ENCODE measurements at regions not wholly inside any gene's neighbourhood (a gene's known extent, or its start where the extent isn't known, plus 50 kb on each side); places are given as distances from the start of the nearest gene placed in this dataset.

GRCh38 chr22:26783885-26784284 lies 126.5 kb downstream of the MIAT start:
- Histone ChIP-seq H3K4me1 (ENCODE audit: control insufficient read depth, insufficient read depth, low read length) (no peaks in the 10 kb centered on the region), H3K27ac (ENCODE audit: low read length) (no peak overlapping the region), H3K36me3 (ENCODE audit: control insufficient read depth in 2 of 2, insufficient read depth in 2 of 2, low read length in 2 of 2) (peaks cover 12% of the 10 kb centered on the region in 2 donors), H3K9ac (ENCODE audit: low read length in 2 of 2) (no peak overlapping the region), H3K9me3 (ENCODE audit: control insufficient read depth in 2 of 2, low read length in 2 of 2) (peaks cover 4% of the 10 kb centered on the region in 2 donors), H3K27me3 (ENCODE audit: control insufficient read depth in 1 of 2, insufficient read depth in 2 of 2, low read length in 2 of 2) (no peaks in the 10 kb centered on the region), H3K4me3 (ENCODE audit: low read length in 2 of 2) (no peak overlapping the region)

DNA sequence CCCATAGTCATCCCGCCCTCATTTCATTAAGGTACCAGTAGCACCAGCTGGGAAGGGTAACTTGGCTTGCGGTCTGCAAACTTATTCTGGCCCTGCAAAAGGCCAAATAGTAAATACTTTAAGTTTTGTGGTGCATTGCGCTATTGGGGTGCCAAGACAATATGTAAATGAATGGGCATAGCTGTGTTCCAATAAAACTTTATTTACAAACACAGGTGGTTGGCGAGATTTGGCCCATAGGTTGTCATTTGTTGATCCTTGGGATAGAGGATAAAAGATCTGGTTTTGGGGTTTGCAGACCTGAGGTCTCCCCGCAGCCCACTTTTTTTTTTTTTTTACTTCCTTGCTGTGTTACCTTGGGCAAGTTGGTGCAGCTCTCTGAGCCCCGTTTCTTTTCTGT lies 127.4 kb downstream of the MIAT start:
- Histone ChIP-seq H3K9ac (ENCODE audit: low read length in 2 of 2) (no peak overlapping the region), H3K9me3 (ENCODE audit: control insufficient read depth in 2 of 2, low read length in 2 of 2) (peaks cover 2 to 4% of the 10 kb centered on the region in 2 donors), H3K27ac (ENCODE audit: low read length) (no peak overlapping the region), H3K27me3 (ENCODE audit: control insufficient read depth in 1 of 2, insufficient read depth in 2 of 2, low read length in 2 of 2) (no peaks in the 10 kb centered on the region), H3K4me3 (ENCODE audit: low read length in 2 of 2) (no peak overlapping the region), H3K4me1 (ENCODE audit: control insufficient read depth, insufficient read depth, low read length) (no peaks in the 10 kb centered on the region), H3K36me3 (ENCODE audit: control insufficient read depth in 2 of 2, insufficient read depth in 2 of 2, low read length in 2 of 2) (peaks cover 7 to 10% of the 10 kb centered on the region in 2 donors)

- peaks cover 0 to 3% of the 10 kb centered on the region in 2 donors for H3K36me3 ChIP-seq (ENCODE audit: control insufficient read depth in 2 of 2, insufficient read depth in 2 of 2, low read length in 2 of 2)
- no peak overlapping the region for H3K9ac ChIP-seq (ENCODE audit: low read length in 2 of 2)
Measured at GRCh38 chr22:26785932-26786331, 128.5 kb downstream of the MIAT start.

DNA sequence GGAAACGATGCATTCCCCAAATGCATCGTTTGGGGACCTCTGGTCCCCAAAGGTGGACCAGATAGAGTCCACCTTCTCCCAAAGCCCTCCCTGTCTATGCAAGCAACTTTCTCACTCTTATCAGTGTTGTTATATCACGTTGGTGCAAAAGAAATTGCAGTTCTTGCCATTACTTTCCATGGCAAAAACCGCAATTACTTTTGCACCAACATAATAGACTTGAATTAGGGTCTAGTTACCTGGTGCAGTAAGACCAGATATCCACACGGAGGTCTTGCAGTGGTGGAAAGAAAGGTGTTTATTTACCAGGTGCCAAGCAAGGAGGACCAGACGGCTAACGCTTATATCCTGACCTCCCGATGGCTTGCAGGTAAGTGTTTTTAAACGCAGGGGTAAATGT lies 129.0 kb downstream of the MIAT start:
- Histone ChIP-seq H3K4me1 (ENCODE audit: control insufficient read depth, insufficient read depth, low read length) (no peaks in the 10 kb centered on the region), H3K36me3 (ENCODE audit: control insufficient read depth in 2 of 2, insufficient read depth in 2 of 2, low read length in 2 of 2) (peaks cover 0 to 7% of the 10 kb centered on the region in 2 donors), H3K27me3 (ENCODE audit: control insufficient read depth in 1 of 2, insufficient read depth in 2 of 2, low read length in 2 of 2) (no peaks in the 10 kb centered on the region)

More at GRCh38 chr22:26785932-26786331, 128.5 kb downstream of the MIAT start:
- H3K27me3 ChIP-seq (ENCODE audit: control insufficient read depth in 1 of 2, insufficient read depth in 2 of 2, low read length in 2 of 2), result no peaks in the 10 kb centered on the region
- H3K4me1 ChIP-seq (ENCODE audit: control insufficient read depth, insufficient read depth, low read length), result no peaks in the 10 kb centered on the region
- H3K27ac ChIP-seq (ENCODE audit: low read length), result no peak overlapping the region
- H3K9me3 ChIP-seq (ENCODE audit: control insufficient read depth in 2 of 2, low read length in 2 of 2), result no peaks in the 10 kb centered on the region
- no peak overlapping the region for H3K4me3 ChIP-seq (ENCODE audit: low read length in 2 of 2)

DNA sequence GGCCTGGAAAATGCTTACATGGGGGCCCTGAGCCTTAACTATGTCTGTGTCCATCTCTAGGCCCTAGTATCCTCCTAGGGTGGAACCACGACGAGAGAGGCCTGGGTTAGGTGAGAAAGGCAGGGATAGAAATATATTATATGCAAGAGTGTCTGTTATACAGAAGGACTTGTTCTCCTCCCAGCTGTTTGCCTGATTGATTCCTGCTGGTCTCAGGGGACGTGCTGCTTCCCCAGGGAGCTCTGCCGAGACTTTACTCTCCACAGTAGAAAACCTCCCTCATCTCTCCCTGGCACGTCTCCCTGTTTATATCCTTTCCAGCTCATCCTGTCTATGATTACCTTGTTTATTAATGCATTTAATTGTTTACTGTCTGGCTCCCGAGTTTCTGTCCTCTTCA lies 132.6 kb downstream of the MIAT start:
- Histone ChIP-seq H3K27ac (ENCODE audit: low read length) (no peak overlapping the region), H3K9ac (ENCODE audit: low read length in 2 of 2) (no peak overlapping the region), H3K36me3 (ENCODE audit: control insufficient read depth in 2 of 2, insufficient read depth in 2 of 2, low read length in 2 of 2) (peaks cover 0 to 9% of the 10 kb centered on the region in 2 donors), H3K4me3 (ENCODE audit: low read length in 2 of 2) (no peak overlapping the region), H3K4me1 (ENCODE audit: control insufficient read depth, insufficient read depth, low read length) (no peaks in the 10 kb centered on the region), H3K27me3 (ENCODE audit: control insufficient read depth in 1 of 2, insufficient read depth in 2 of 2, low read length in 2 of 2) (no peaks in the 10 kb centered on the region), H3K9me3 (ENCODE audit: control insufficient read depth in 2 of 2, low read length in 2 of 2) (no peaks in the 10 kb centered on the region)

More for the DNA sequence above, 129.0 kb downstream of the MIAT start:
- Histone ChIP-seq H3K4me3 (ENCODE audit: low read length in 2 of 2) (no peak overlapping the region), H3K27ac (ENCODE audit: low read length) (no peak overlapping the region), H3K9me3 (ENCODE audit: control insufficient read depth in 2 of 2, low read length in 2 of 2) (no peaks in the 10 kb centered on the region), H3K9ac (ENCODE audit: low read length in 2 of 2) (no peak overlapping the region)

DNA sequence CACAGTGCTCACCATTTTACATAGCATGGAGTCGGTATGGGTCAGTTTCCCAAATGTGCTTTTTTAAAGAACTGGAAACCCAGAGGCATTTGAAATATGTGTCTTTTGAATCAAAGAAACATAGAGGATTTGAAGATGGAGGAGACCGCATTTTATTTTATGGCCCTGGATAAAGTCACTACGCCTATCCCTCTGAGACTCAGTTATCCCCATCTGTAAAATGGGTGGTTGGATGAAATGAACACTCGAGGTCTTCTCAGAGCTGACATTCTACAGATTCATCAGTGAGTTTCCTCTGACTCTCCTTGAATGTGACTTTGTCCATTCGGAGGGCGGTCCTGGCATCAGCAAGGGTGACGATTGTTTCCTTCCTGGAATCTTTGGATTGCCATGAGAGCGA lies 135.1 kb downstream of the MIAT start:
- Histone ChIP-seq H3K27me3 (ENCODE audit: control insufficient read depth in 1 of 2, insufficient read depth in 2 of 2, low read length in 2 of 2) (peaks cover 0 to 2% of the 10 kb centered on the region in 2 donors), H3K4me1 (ENCODE audit: control insufficient read depth, insufficient read depth, low read length) (no peaks in the 10 kb centered on the region), H3K36me3 (ENCODE audit: control insufficient read depth in 2 of 2, insufficient read depth in 2 of 2, low read length in 2 of 2) (peaks cover 0 to 9% of the 10 kb centered on the region in 2 donors)

DNA sequence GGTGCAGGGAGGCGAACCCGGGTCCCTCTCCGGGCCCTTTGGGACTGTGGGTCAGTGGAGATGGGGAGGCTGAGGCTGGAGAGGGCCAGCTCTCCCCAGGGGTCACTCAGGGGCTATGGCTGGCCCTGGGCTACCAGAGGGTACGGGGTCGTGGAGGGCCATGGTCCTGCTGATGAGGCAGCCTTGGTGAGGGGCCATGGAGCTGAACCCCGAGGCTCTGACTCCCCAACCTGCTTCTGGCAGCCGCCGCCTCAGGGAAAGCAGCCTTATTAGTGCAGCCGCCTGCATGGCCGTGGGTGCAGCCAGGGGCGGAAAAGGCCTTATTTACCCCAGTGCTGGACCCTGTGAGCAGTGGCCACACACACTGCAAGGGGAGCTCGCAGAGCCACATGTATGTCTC lies 139.4 kb downstream of the MIAT start:
- peaks cover 5% of the 10 kb centered on the region in 2 donors for H3K9me3 ChIP-seq (ENCODE audit: control insufficient read depth in 2 of 2, low read length in 2 of 2)
- no peak overlapping the region for H3K27ac ChIP-seq (ENCODE audit: low read length)
- H3K4me3 ChIP-seq (ENCODE audit: low read length in 2 of 2), result no peak overlapping the region
- peaks cover 0 to 2% of the 10 kb centered on the region in 2 donors for H3K27me3 ChIP-seq (ENCODE audit: control insufficient read depth in 1 of 2, insufficient read depth in 2 of 2, low read length in 2 of 2)
- H3K9ac ChIP-seq (ENCODE audit: low read length in 2 of 2), result no peak overlapping the region
- H3K4me1 ChIP-seq (ENCODE audit: control insufficient read depth, insufficient read depth, low read length), result peaks cover 2% of the 10 kb centered on the region
- peaks cover 0 to 4% of the 10 kb centered on the region in 2 donors for H3K36me3 ChIP-seq (ENCODE audit: control insufficient read depth in 2 of 2, insufficient read depth in 2 of 2, low read length in 2 of 2)

More for the DNA sequence above, 135.1 kb downstream of the MIAT start:
- peaks cover 5% of the 10 kb centered on the region in 2 donors for H3K9me3 ChIP-seq (ENCODE audit: control insufficient read depth in 2 of 2, low read length in 2 of 2)
- H3K4me3 ChIP-seq (ENCODE audit: low read length in 2 of 2), result no peak overlapping the region
- H3K9ac ChIP-seq (ENCODE audit: low read length in 2 of 2), result no peak overlapping the region
- H3K27ac ChIP-seq (ENCODE audit: low read length), result no peak overlapping the region

GRCh38 chr22:26797910-26798309 lies 140.5 kb downstream of the MIAT start:
- H3K9ac ChIP-seq (ENCODE audit: low read length in 2 of 2), result no peak overlapping the region
- H3K4me1 ChIP-seq (ENCODE audit: control insufficient read depth, insufficient read depth, low read length), result peaks cover 2% of the 10 kb centered on the region
- H3K4me3 ChIP-seq (ENCODE audit: low read length in 2 of 2), result no peak overlapping the region
- H3K9me3 ChIP-seq (ENCODE audit: control insufficient read depth in 2 of 2, low read length in 2 of 2), result peaks cover 5% of the 10 kb centered on the region in 2 donors
- no peak overlapping the region for H3K27ac ChIP-seq (ENCODE audit: low read length)
- peaks cover 0 to 4% of the 10 kb centered on the region in 2 donors for H3K36me3 ChIP-seq (ENCODE audit: control insufficient read depth in 2 of 2, insufficient read depth in 2 of 2, low read length in 2 of 2)
- peaks cover 0 to 2% of the 10 kb centered on the region in 2 donors for H3K27me3 ChIP-seq (ENCODE audit: control insufficient read depth in 1 of 2, insufficient read depth in 2 of 2, low read length in 2 of 2)

- H3K9me3 ChIP-seq (ENCODE audit: control insufficient read depth in 2 of 2, low read length in 2 of 2), result peaks cover 5% of the 10 kb centered on the region in 2 donors
- no peak overlapping the region for H3K9ac ChIP-seq (ENCODE audit: low read length in 2 of 2)
- peaks cover 0 to 2% of the 10 kb centered on the region in 2 donors for H3K27me3 ChIP-seq (ENCODE audit: control insufficient read depth in 1 of 2, insufficient read depth in 2 of 2, low read length in 2 of 2)
- no peaks in the 10 kb centered on the region for H3K36me3 ChIP-seq (ENCODE audit: control insufficient read depth in 2 of 2, insufficient read depth in 2 of 2, low read length in 2 of 2)
- H3K4me1 ChIP-seq (ENCODE audit: control insufficient read depth, insufficient read depth, low read length), result peaks cover 2% of the 10 kb centered on the region
- H3K4me3 ChIP-seq (ENCODE audit: low read length in 2 of 2), result no peak overlapping the region
- no peak overlapping the region for H3K27ac ChIP-seq (ENCODE audit: low read length)
Measured at GRCh38 chr22:26798462-26799065, 141.2 kb downstream of the MIAT start.

GRCh38 chr22:26800858-26801257 lies 143.5 kb downstream of the MIAT start:
- no peaks in the 10 kb centered on the region for H3K9me3 ChIP-seq (ENCODE audit: control insufficient read depth in 2 of 2, low read length in 2 of 2)
- H3K4me1 ChIP-seq (ENCODE audit: control insufficient read depth, insufficient read depth, low read length), result peaks cover 2% of the 10 kb centered on the region
- no peak overlapping the region for H3K4me3 ChIP-seq (ENCODE audit: low read length in 2 of 2)
- peaks cover 0 to 2% of the 10 kb centered on the region in 2 donors for H3K27me3 ChIP-seq (ENCODE audit: control insufficient read depth in 1 of 2, insufficient read depth in 2 of 2, low read length in 2 of 2)
- no peaks in the 10 kb centered on the region for H3K36me3 ChIP-seq (ENCODE audit: control insufficient read depth in 2 of 2, insufficient read depth in 2 of 2, low read length in 2 of 2)
- H3K9ac ChIP-seq (ENCODE audit: low read length in 2 of 2), result no peak overlapping the region
- H3K27ac ChIP-seq (ENCODE audit: low read length), result no peak overlapping the region

DNA sequence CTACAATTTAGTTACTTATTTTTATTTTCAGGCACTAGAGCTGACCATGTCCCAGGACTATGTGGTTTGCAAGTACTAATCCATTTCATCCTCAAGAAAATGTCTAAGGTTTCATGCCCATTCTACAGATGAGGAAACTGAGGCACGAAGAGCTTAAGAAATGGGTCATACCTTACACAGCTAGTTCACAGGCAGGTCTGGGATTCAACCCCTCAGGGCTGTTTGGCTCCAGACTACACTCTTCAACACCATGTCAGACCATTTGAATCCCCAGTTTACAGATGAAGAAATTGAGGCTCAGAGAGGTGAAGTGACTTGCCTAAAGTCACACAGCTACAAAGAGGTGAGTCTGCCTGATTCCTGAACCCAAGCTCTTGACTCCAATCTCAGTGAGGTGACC lies 144.1 kb downstream of the MIAT start:
- Histone ChIP-seq H3K9ac (ENCODE audit: low read length in 2 of 2) (no peak overlapping the region), H3K4me1 (ENCODE audit: control insufficient read depth, insufficient read depth, low read length) (peaks cover 2% of the 10 kb centered on the region), H3K36me3 (ENCODE audit: control insufficient read depth in 2 of 2, insufficient read depth in 2 of 2, low read length in 2 of 2) (no peaks in the 10 kb centered on the region), H3K27me3 (ENCODE audit: control insufficient read depth in 1 of 2, insufficient read depth in 2 of 2, low read length in 2 of 2) (peaks cover 0 to 2% of the 10 kb centered on the region in 2 donors), H3K4me3 (ENCODE audit: low read length in 2 of 2) (no peak overlapping the region), H3K9me3 (ENCODE audit: control insufficient read depth in 2 of 2, low read length in 2 of 2) (no peaks in the 10 kb centered on the region), H3K27ac (ENCODE audit: low read length) (no peak overlapping the region)

All from stomach smooth muscle (tissue), 2 donors.